ENCODE measurements at regions not wholly inside any gene's neighbourhood (a gene's known extent, or its start where the extent isn't known, plus 50 kb on each side); places are given as distances from the start of the nearest gene placed in this dataset.
A peak's percentile ranks its signal among the peaks of the same experiment; 100 is the strongest.

GRCh38 chr1:99589186-99589636 is 56.7 kb upstream of the PALMD start (continued):
- TF ChIP-seq USF2 (IDR thresholded peaks at IDR 0.05; ENCODE audit: low read depth, low read length) (no peak), USF2 (CRISPR knock-in tag; IDR thresholded peaks at IDR 0.05; ENCODE audit: borderline replicate concordance) (no peak), KAT7 (CRISPR knock-in tag; IDR thresholded peaks at IDR 0.05; ENCODE audit: borderline replicate concordance) (peak; percentile 48; the same call in 1 of the 2 replicates), THAP11 (CRISPR knock-in tag; IDR thresholded peaks at IDR 0.05) (peak; percentile 33; the same call in 1 of the 2 replicates), ZNF318 (CRISPR knock-in tag; IDR thresholded peaks at IDR 0.05) (no peak), ETS1 (CRISPR knock-in tag; IDR thresholded peaks at IDR 0.05) (no peak), NR2F1 (CRISPR knock-in tag; IDR thresholded peaks at IDR 0.05) (peak in 1 of 2 experiments; percentile 39; a peak in 1 of 4 replicates), ZNF574 (CRISPR knock-in tag; IDR thresholded peaks at IDR 0.05) (peak; percentile 45; the same call in 1 of the 2 replicates), SMAD3 (CRISPR knock-in tag; IDR thresholded peaks at IDR 0.05) (no peak), ZNF597 (CRISPR knock-in tag; IDR thresholded peaks at IDR 0.05) (no peak), ZNF451 (CRISPR knock-in tag; IDR thresholded peaks at IDR 0.05) (no peak), ZNF7 (CRISPR knock-in tag; IDR thresholded peaks at IDR 0.05) (peak; percentile 19; the same call in 1 of the 2 replicates), ERF (CRISPR knock-in tag; IDR thresholded peaks at IDR 0.05) (peak; percentile 90)
